BLaER1 treated with 17β-estradiol and CSF1 and Interleukin-3, amounts not matched to agents 10 nM and 100 nM (cell line): ENCODE measurements at regions not wholly inside any gene's neighbourhood (a gene's known extent, or its start where the extent isn't known, plus 50 kb on each side); places are given as distances from the start of the nearest gene placed in this dataset.

Experiments used
- H3K27ac ChIP-seq, 11 experiments: shearing (Covaris generic); formaldehyde crosslinking; 2 replicates each; pipeline ENCODE4 v1.8.1; 2022
- H3K27me3 ChIP-seq, 11 experiments: shearing (Covaris generic); formaldehyde crosslinking; 2 replicates each; pipeline ENCODE4 v1.8.1; 2022
- H3K36me3 ChIP-seq, 11 experiments: shearing (Covaris generic); formaldehyde crosslinking; 2 replicates each; pipeline ENCODE4 v1.8.1; 2022
- H3K4me1 ChIP-seq, 10 experiments: shearing (Covaris generic); formaldehyde crosslinking; 2 replicates each; pipeline ENCODE4 v1.8.1; 2022
- H3K4me2 ChIP-seq, 11 experiments: shearing (Covaris generic); formaldehyde crosslinking; 2 replicates each; pipeline ENCODE4 v1.8.1; 2022
- H3K4me3 ChIP-seq, 10 experiments: shearing (Covaris generic); formaldehyde crosslinking; 2 replicates each; pipeline ENCODE4 v1.8.1; 2022
- H3K9ac ChIP-seq, 11 experiments: shearing (Covaris generic); formaldehyde crosslinking; 2 replicates each; pipeline ENCODE4 v1.8.1; 2022
- H3K9me3 ChIP-seq, 11 experiments: shearing (Covaris generic); formaldehyde crosslinking; replicated peaks in 1 of 11; 2 replicates each; pipeline ENCODE4 v1.8.1; 2022
- H4K20me1 ChIP-seq, 11 experiments: shearing (Covaris generic); formaldehyde crosslinking; 2 replicates each; pipeline ENCODE4 v1.8.1; 2022
- Cebpa-rat ChIP-seq, 11 experiments: shearing (Covaris generic); IDR thresholded peaks; 2 replicates each; pipeline ENCODE4 v1.8.1; 2022

DNA sequence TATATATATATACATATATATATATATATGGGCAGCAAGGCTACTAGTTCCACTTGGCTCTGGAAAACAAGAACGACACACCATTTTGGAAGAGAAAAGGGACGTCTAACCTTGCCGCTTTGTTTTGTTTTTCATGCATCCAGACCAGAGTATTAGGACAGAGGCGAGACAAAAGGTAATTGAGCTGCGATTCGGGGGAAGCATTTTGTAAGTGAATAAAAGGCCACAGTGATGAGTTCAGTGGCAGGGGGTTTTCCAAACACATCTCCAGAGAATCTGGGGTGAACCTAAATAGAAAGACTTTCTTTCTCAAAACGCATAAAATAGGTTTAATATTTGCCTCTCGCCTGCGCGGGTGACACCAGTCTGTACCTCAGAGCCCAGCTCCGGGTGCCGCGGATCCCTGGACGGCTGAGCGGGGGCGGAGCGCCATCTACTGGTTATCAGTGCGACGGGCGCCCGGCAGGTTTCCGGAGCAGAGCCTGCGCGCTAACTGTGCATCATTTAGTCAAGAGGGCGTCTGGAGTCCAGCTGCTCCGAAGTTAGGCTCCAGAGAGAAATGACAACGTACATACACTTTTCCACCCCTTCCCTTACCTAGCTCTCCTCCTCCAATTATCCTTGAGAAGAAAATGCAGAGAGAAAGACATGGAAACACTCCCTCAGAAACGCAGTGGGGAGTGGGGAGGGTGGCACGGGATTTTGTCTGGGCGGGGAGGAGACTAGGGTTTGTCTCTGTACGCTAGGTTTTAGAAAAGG lies 262.3 kb downstream of the TBC1D4 start:
- H3K4me3 ChIP-seq, result peak overlapping the region in 4 of 10 experiments; percentile 24 to 37 (median 32); a peak in 5 of 20 replicates
- H3K4me2 ChIP-seq, result peak overlapping the region; percentile 34 to 83 (median 63); a peak in 20 of 22 replicates
- H3K36me3 ChIP-seq, result no peaks in the 10 kb centered on the region
- no peaks in the 10 kb centered on the region for H4K20me1 ChIP-seq
- H3K4me1 ChIP-seq, result peaks cover 0 to 6% (median 0%) of the 10 kb centered on the region in 10 experiments; a peak in 4 of 20 replicates
- TF ChIP-seq Cebpa-rat (IDR thresholded peaks at IDR 0.05), result no peak
- H3K27me3 ChIP-seq, result no peaks in the 10 kb centered on the region
- no peaks in the 10 kb centered on the region; a peak in 1 of 22 replicates for H3K9me3 ChIP-seq
- H3K27ac ChIP-seq, result no peak overlapping the region
- H3K9ac ChIP-seq, result peak overlapping the region in 4 of 11 experiments; percentile 4 to 42 (median 24); a peak in 2 of 22 replicates

DNA sequence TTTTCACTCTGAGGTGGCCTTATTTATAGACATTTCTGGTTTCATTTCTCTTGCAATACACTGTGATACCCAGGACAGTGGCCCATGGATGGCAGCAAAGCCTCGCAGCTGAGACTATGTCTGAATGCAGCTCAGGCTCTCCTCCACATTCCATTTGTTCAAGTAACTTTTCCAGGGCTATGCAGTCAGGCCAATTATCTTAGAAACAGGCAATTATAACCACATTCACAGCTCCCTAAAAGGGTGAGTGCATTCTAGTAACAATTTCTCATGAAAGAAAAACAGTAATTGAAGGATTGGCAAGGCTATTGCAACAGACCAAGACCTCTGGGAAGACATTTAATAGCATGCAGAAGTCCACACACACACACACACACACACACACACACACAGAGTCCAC lies 264.0 kb downstream of the TBC1D4 start:
- no peak overlapping the region for H3K27ac ChIP-seq
- H3K9ac ChIP-seq, result no peak overlapping the region
- H3K4me3 ChIP-seq, result no peak overlapping the region
- no peaks in the 10 kb centered on the region for H3K27me3 ChIP-seq
- H3K4me1 ChIP-seq, result peaks cover 0 to 6% (median 0%) of the 10 kb centered on the region in 10 experiments; a peak in 4 of 20 replicates
- H3K4me2 ChIP-seq, result no peak overlapping the region
- no peaks in the 10 kb centered on the region; a peak in 1 of 22 replicates for H3K9me3 ChIP-seq
- no peak for TF ChIP-seq Cebpa-rat (IDR thresholded peaks at IDR 0.05)
- H4K20me1 ChIP-seq, result no peaks in the 10 kb centered on the region
- H3K36me3 ChIP-seq, result no peaks in the 10 kb centered on the region

DNA sequence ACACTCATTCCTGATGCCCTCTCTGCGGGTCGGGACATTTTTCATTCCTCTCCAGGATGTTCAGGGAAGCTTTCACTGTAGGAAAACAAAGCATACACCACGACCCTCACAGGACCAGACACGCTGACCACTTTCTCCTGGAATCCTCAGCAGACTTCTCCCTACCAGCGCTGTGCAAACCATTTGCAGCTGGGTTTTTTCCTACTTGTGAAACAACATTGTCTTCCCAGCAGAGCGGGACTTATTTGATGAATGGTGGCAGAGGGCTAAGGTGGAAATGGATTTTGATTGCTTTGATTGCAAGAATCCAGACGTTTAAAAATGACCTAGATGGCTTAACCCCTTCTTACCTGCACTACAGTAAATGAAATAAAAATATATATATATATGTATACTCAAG lies 265.9 kb downstream of the TBC1D4 start:
- Histone ChIP-seq H3K4me3 (no peak overlapping the region), H4K20me1 (no peaks in the 10 kb centered on the region), H3K27me3 (no peaks in the 10 kb centered on the region), H3K4me1 (no peaks in the 10 kb centered on the region; a peak in 1 of 20 replicates), H3K27ac (no peak overlapping the region), H3K36me3 (no peaks in the 10 kb centered on the region), H3K9ac (no peak overlapping the region), H3K9me3 (no peaks in the 10 kb centered on the region), H3K4me2 (no peak overlapping the region)
- no peak for TF ChIP-seq Cebpa-rat (IDR thresholded peaks at IDR 0.05)

DNA sequence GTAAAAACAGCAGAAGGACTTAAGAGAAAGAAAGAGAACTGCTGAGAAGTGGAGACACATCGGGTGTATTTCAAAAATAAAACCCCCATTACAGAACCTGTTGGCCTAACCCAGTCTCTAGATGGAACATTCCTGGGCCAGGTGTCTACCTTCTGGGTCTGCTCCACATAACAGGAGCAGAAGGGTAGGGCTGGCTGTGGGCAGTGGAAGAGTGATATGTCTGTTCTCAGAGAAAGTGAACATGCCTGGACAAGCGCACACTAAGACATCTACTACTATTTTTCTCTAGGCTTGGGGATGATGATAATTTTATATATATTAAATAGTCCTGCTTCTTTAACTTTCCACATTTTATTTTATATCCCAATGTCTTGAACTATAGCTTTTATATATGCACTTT lies 267.1 kb downstream of the TBC1D4 start:
- Histone ChIP-seq H4K20me1 (no peaks in the 10 kb centered on the region), H3K27me3 (no peaks in the 10 kb centered on the region), H3K9ac (no peak overlapping the region), H3K27ac (no peak overlapping the region), H3K36me3 (no peaks in the 10 kb centered on the region), H3K4me1 (peaks cover 0 to 4% (median 0%) of the 10 kb centered on the region in 10 experiments; a peak in 4 of 20 replicates), H3K4me3 (no peak overlapping the region), H3K9me3 (no peaks in the 10 kb centered on the region), H3K4me2 (no peak overlapping the region)
- no peak for TF ChIP-seq Cebpa-rat (IDR thresholded peaks at IDR 0.05)

DNA sequence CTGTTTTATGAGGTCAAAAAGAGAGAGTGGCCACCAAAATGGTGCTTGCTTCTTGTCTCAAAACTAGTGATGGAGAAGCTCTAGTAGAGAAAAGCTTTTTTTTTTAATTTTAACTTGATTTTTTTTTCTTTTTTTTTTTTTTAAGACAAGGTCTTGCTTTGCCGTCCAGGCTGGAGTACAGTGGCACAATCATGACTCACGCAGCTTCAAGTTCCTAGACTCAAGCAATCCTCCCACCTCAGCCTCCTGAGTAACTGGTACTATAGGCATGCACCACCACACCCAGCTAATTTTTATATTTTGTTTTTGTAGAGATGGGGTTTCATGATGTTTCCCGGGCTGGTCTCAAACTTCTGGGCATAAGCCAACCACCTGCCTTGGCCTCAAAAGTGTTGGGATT lies 279.0 kb downstream of the TBC1D4 start:
- Histone ChIP-seq H3K27me3 (no peaks in the 10 kb centered on the region), H3K4me2 (no peak overlapping the region), H3K36me3 (no peaks in the 10 kb centered on the region), H3K9ac (no peak overlapping the region), H3K9me3 (peaks cover 0 to 16% (median 6%) of the 10 kb centered on the region in 11 experiments; a peak in 9 of 22 replicates), H3K4me1 (peaks cover 0 to 12% (median 0%) of the 10 kb centered on the region in 10 experiments; a peak in 5 of 20 replicates), H3K27ac (no peak overlapping the region), H3K4me3 (no peak overlapping the region), H4K20me1 (no peaks in the 10 kb centered on the region)
- TF ChIP-seq Cebpa-rat (IDR thresholded peaks at IDR 0.05), result no peak

DNA sequence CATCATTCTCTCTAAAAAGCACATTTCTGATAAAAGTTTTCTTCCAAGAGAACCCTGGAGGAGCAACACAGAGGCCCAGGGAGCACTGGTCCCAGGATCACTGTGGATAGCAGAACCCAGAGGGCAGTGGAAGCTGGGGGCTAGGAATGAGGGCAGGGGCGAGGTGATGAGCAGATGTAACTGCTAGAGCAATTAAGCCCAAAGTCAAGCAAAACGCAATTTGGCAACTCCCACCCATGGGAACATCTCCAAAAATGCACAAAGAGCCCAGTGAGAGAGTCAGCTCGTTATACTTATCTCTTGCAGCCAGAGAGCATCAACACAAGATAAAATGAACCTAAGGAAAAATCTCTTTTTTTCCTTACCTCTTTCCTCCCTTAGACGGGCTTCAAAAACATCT lies 284.2 kb downstream of the TBC1D4 start:
- Histone ChIP-seq H3K9me3 (no peaks in the 10 kb centered on the region), H3K27ac (no peak overlapping the region), H3K27me3 (no peaks in the 10 kb centered on the region)

DNA sequence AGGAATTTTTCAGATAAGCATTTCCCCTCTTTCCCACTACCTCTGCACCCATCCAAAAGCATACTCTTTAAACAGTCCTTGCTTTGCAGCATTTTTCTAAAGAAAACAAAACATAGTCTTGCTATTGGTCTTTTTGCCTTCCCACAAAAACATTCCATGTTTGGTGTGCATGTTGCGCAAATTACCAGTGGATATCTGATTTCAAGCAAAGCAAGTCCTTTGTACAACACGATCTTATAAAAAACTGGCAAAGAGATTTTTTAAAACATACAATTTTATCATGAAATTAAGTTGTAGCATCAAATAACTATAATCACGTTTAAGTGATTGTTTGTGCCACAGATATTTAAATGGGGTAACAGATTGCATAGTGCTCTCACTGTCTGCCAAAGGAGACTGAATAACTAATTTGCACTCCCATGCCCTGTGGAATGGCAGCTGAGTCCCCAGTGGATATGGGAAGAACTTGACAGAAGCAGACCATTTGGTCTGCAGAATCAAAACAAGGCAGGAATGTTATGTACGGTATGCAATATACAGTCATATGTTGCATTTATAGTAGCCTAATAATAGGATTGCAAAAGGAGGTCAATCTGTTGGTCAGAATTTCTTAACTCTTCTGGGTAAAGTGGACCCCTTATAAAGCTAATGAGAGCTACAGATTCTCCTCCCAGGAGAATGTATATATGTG lies 285.7 kb downstream of the TBC1D4 start:
- Histone ChIP-seq H4K20me1 (no peaks in the 10 kb centered on the region), H3K9me3 (no peaks in the 10 kb centered on the region), H3K27ac (no peak overlapping the region), H3K4me1 (peaks cover 0 to 12% (median 0%) of the 10 kb centered on the region in 10 experiments; a peak in 5 of 20 replicates), H3K4me2 (no peak overlapping the region), H3K36me3 (no peaks in the 10 kb centered on the region), H3K9ac (no peak overlapping the region), H3K27me3 (no peaks in the 10 kb centered on the region), H3K4me3 (no peak overlapping the region)
- no peak for TF ChIP-seq Cebpa-rat (IDR thresholded peaks at IDR 0.05)

More for the DNA sequence above, 284.2 kb downstream of the TBC1D4 start:
- H3K9ac ChIP-seq, result no peak overlapping the region
- H3K36me3 ChIP-seq, result no peaks in the 10 kb centered on the region
- H3K4me3 ChIP-seq, result no peak overlapping the region
- TF ChIP-seq Cebpa-rat (IDR thresholded peaks at IDR 0.05), result no peak
- no peak overlapping the region for H3K4me2 ChIP-seq
- no peaks in the 10 kb centered on the region for H4K20me1 ChIP-seq
- H3K4me1 ChIP-seq, result peaks cover 0 to 12% (median 0%) of the 10 kb centered on the region in 10 experiments; a peak in 5 of 20 replicates

DNA sequence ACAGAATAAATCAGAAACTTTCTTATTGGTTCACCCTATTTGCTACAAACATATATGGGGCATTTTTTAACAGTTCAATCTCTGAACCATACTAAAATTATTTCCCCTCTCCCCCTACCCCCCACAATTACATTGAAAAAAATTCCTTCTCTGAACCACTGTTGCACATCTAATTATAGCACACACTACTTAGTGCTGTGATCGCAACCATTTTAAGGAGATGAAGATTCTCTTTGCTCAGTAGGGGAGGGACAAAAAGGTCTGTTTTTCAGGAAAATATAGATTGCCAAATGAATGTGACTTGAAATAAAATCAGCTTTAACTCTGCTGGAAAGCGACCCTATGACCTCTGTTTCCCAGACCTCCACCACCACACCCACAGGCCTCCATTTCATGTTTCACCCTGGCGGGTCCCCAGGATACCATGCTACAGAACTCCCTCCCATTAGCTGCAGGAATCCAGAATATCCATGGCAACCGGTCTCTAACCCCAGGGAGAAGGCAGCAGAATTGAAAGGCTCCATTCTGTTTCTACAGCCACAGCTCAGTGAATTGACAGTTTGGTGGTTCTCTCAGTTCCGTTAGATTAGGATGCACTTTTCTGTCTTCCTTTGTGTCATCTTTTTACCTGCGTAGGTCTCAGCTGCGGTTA lies 286.3 kb downstream of the TBC1D4 start:
- Histone ChIP-seq H4K20me1 (no peaks in the 10 kb centered on the region), H3K9ac (no peak overlapping the region), H3K4me3 (no peak overlapping the region), H3K4me1 (peaks cover 0 to 12% (median 0%) of the 10 kb centered on the region in 10 experiments; a peak in 5 of 20 replicates), H3K4me2 (no peak overlapping the region), H3K36me3 (no peaks in the 10 kb centered on the region), H3K9me3 (no peaks in the 10 kb centered on the region), H3K27ac (no peak overlapping the region), H3K27me3 (no peaks in the 10 kb centered on the region)
- TF ChIP-seq Cebpa-rat (IDR thresholded peaks at IDR 0.05), result no peak
